Common myeloid progenitor, CD34-positive (primary cell): ENCODE measurements at regions not wholly inside any gene's neighbourhood (a gene's known extent, or its start where the extent isn't known, plus 50 kb on each side); places are given as distances from the start of the nearest gene placed in this dataset.
"Not testable (repeated sequence)": the region's sequence is repeated elsewhere in the genome, so short reads cannot be mapped to it uniquely, and the experiment has no call there.

Experiments
- CTCF ChIA-PET: fragments of 350-600 bp; sonication (Branson Sonifier 250); formaldehyde crosslinking; loops from one replicate; lab custom pipeline; 2021; ENCODE audit warnings: antibody characterized with exemption; lab: Charles Lee
- POLR2A ChIA-PET: fragments of 350-600 bp; sonication (Branson Sonifier 250); formaldehyde crosslinking; loops from one replicate; lab custom pipeline; 2021; ENCODE audit warnings: antibody characterized with exemption; lab: Charles Lee
- DNase-seq, 3 donors: peaks; one replicate each; pipeline versions ENCODE4 v3.0.0 to v3.0.0-alpha.2; 2013
- H3K27ac ChIP-seq, 2 experiments: 1 replicate in 1 of 2; 2 replicates in 1 of 2; pipeline ENCODE4 v1.7.0; 2013; ENCODE audit warnings: inconsistent platforms in 2 of 2, low read length in 2 of 2, mild to moderate bottlenecking in 2 of 2, low read depth in 1 of 2, moderate library complexity in 1 of 2; ENCODE audit not compliant: severe bottlenecking in 2 of 2, insufficient read depth in 1 of 2, poor library complexity in 1 of 2
- H3K27me3 ChIP-seq, 5 experiments: replicated peaks in 2 of 5; 1 replicate in 3 of 5; 2 replicates in 2 of 5; pipeline versions ENCODE4 v1.6.1 to v1.7.0; 2013; ENCODE audit warnings: low read length in 4 of 5, mild to moderate bottlenecking in 2 of 5, moderate library complexity in 2 of 5, inconsistent platforms in 1 of 5; ENCODE audit not compliant: insufficient read depth in 5 of 5, control insufficient read depth in 4 of 5
- H3K36me3 ChIP-seq, 4 experiments: 1 replicate in 2 of 4; 2 replicates in 2 of 4; pipeline versions ENCODE4 v1.6.1 to v1.7.0; 2013; ENCODE audit warnings: low read length in 3 of 4, control low read depth in 1 of 4, mild to moderate bottlenecking in 1 of 4; ENCODE audit not compliant: control insufficient read depth in 4 of 4, insufficient read depth in 4 of 4
- H3K4me1 ChIP-seq, 4 experiments: 1 replicate in 3 of 4; 2 replicates in 1 of 4; pipeline versions ENCODE4 v1.6.1 to v1.7.1; 2013; ENCODE audit warnings: low read length in 3 of 4, mild to moderate bottlenecking in 3 of 4, control low read depth in 1 of 4, inconsistent platforms in 1 of 4, moderate library complexity in 1 of 4; ENCODE audit not compliant: control insufficient read depth in 4 of 4, insufficient read depth in 4 of 4; ENCODE audit errors: control extremely low read depth in 1 of 4
- H3K4me3 ChIP-seq, 7 experiments: 1 replicate in 4 of 7; 2 replicates in 3 of 7; pipeline versions ENCODE4 v1.5.1 to v1.7.0; 2013; ENCODE audit warnings: mild to moderate bottlenecking in 7 of 7, low read length in 6 of 7, moderate library complexity in 6 of 7, inconsistent platforms in 2 of 7, low read depth in 2 of 7, control low read depth in 1 of 7; ENCODE audit not compliant: insufficient read depth in 4 of 7, control insufficient read depth in 1 of 7; ENCODE audit errors: extremely low read depth in 1 of 7
- H3K9me3 ChIP-seq, 5 experiments: 1 replicate in 4 of 5; 2 replicates in 1 of 5; pipeline versions ENCODE4 v1.6.1 to v1.7.1; 2013; ENCODE audit warnings: low read length in 4 of 5, mild to moderate bottlenecking in 2 of 5, inconsistent platforms in 1 of 5, low read depth in 1 of 5, moderate library complexity in 1 of 5; ENCODE audit not compliant: control insufficient read depth in 4 of 5, insufficient read depth in 2 of 5; ENCODE audit errors: control extremely low read depth in 1 of 5
- WGBS: methylation state at CpG from one replicate; pipeline ENCODE4 v1.1.5; 2013; ENCODE audit not compliant: insufficient coverage; 5-methylcytosine and 5-hydroxymethylcytosine counted together

GRCh38 chr16:9166326-9166993, 75.0 kb downstream of the HAPSTR1 start:
- H3K9me3 ChIP-seq, H3K4me3 ChIP-seq, H3K4me1 ChIP-seq, DNase-seq, H3K36me3 ChIP-seq, H3K27me3 ChIP-seq, H3K27ac ChIP-seq, CTCF ChIA-PET, POLR2A ChIA-PET: not testable (repeated sequence)
- 96% methylated on average over 9 of the region's 24 CpGs for WGBS

GRCh38 chr16:9169094-9169493, 77.7 kb downstream of the HAPSTR1 start:
- Histone ChIP-seq H3K9me3 (no peaks in the 10 kb centered on the region), H3K4me1 (no peaks in the 10 kb centered on the region), H3K27me3 (no peaks in the 10 kb centered on the region), H3K4me3 (no peak overlapping the region), H3K27ac (no peak overlapping the region), H3K36me3 (no peaks in the 10 kb centered on the region)
- no peak for DNase-seq
- ChIA-PET POLR2A (no interaction called here), CTCF (interaction anchor here (0.7 kb wide), 1 partner anchor 9 kb away, joined by 3 read pairs; no protein-coding TSS in a partner anchor)
- 86% methylated on average over 7 of the region's 7 CpGs for WGBS

GRCh38 chr16:9170470-9170869, 79.0 kb downstream of the HAPSTR1 start:
- Histone ChIP-seq H3K27me3 (no peaks in the 10 kb centered on the region), H3K9me3 (no peaks in the 10 kb centered on the region), H3K36me3 (no peaks in the 10 kb centered on the region), H3K27ac (no peak overlapping the region), H3K4me3 (no peak overlapping the region), H3K4me1 (no peaks in the 10 kb centered on the region)
- 97% methylated on average over 10 of the region's 12 CpGs for WGBS
- DNase-seq = no peak
- ChIA-PET CTCF (no interaction called here), POLR2A (no interaction called here)

GRCh38 chr16:9176547-9177418, 85.3 kb downstream of the HAPSTR1 start:
- POLR2A ChIA-PET = no interaction called here
- CTCF ChIA-PET = interaction anchor here (0.6 to 2.1 kb wide), 3 partner anchors 16 to 38 kb away, joined by 3 to 6 read pairs (median 3); no protein-coding TSS in a partner anchor
- Histone ChIP-seq H3K36me3 (no peaks in the 10 kb centered on the region), H3K4me1 (no peaks in the 10 kb centered on the region), H3K4me3 (no peak overlapping the region), H3K27me3 (peaks cover 0 to 3% (median 0%) of the 10 kb centered on the region in 5 experiments), H3K27ac (no peak overlapping the region), H3K9me3 (peaks cover 0 to 6% (median 0%) of the 10 kb centered on the region in 5 experiments)
- no peak for DNase-seq
- 74% methylated on average over 8 of the region's 9 CpGs for WGBS

- no peak for DNase-seq
- WGBS = 88% methylated on average over 3 of the region's 6 CpGs
- peaks cover 0 to 6% (median 0%) of the 10 kb centered on the region in 5 experiments for H3K9me3 ChIP-seq
- no peak overlapping the region for H3K4me3 ChIP-seq
- H3K36me3 ChIP-seq = no peaks in the 10 kb centered on the region
- H3K27me3 ChIP-seq = peaks cover 0 to 3% (median 0%) of the 10 kb centered on the region in 5 experiments
- H3K4me1 ChIP-seq = no peaks in the 10 kb centered on the region
- no peak overlapping the region for H3K27ac ChIP-seq
- POLR2A ChIA-PET = no interaction called here
- CTCF ChIA-PET = interaction anchor here (0.6 to 2.1 kb wide), 4 partner anchors 9 to 39 kb away, joined by 3 to 6 read pairs (median 3); no protein-coding TSS in a partner anchor
Observed at GRCh38 chr16:9177861-9178260, 86.4 kb downstream of the HAPSTR1 start.

- ChIA-PET CTCF (interaction anchor here (0.6 kb wide), 1 partner anchor 59 kb away, joined by 3 read pairs; no protein-coding TSS in a partner anchor), POLR2A (interaction anchor here (0.6 kb wide), 1 partner anchor 648 kb away, joined by 3 read pairs; no protein-coding TSS in a partner anchor)
- no peaks in the 10 kb centered on the region for H3K4me1 ChIP-seq
- H3K4me3 ChIP-seq = no peak overlapping the region
- DNase-seq = no peak
- H3K9me3 ChIP-seq = no peaks in the 10 kb centered on the region
- H3K36me3 ChIP-seq = no peaks in the 10 kb centered on the region
- WGBS = 90% methylated on average over 24 of the region's 29 CpGs
- H3K27me3 ChIP-seq = no peaks in the 10 kb centered on the region
- no peak overlapping the region for H3K27ac ChIP-seq
Observed at GRCh38 chr16:9183682-9184353, 92.4 kb downstream of the HAPSTR1 start.
